ENCODE measurements at regions not wholly inside any gene's neighbourhood (a gene's known extent, or its start where the extent isn't known, plus 50 kb on each side); places are given as distances from the start of the nearest gene placed in this dataset.

- Histone ChIP-seq H3K36me3 (ENCODE audit: insufficient read depth) (no peaks in the 10 kb centered on the region), H3K79me2 (replicated peaks; ENCODE audit: insufficient read depth) (no peaks in the 10 kb centered on the region), H2AFZ (no peak overlapping the region), H3K9me2 (ENCODE audit: insufficient read depth) (peaks cover 7% of the 10 kb centered on the region), H3K4me2 (no peak overlapping the region), H3K4me3 (no peak overlapping the region), H3K4me1 (ENCODE audit: insufficient read depth) (no peaks in the 10 kb centered on the region), H3K27ac (ENCODE audit: low read depth) (no peak overlapping the region), H3F3A (replicated peaks; ENCODE audit: low read depth) (no peaks in the 10 kb centered on the region), H3K27me3 (ENCODE audit: insufficient read depth) (no peaks in the 10 kb centered on the region), H4K20me1 (replicated peaks; ENCODE audit: insufficient read depth) (no peaks in the 10 kb centered on the region)
- DNase-seq (ENCODE audit: low spot score) (no peak), ATAC-seq (no peak)
- no peak overlapping the region for H3K27ac Mint-ChIP-seq
- no peaks in the 10 kb centered on the region for H3K9me3 Mint-ChIP-seq
- no peaks in the 10 kb centered on the region; the same call in 2 of the 3 replicates for H3K4me1 Mint-ChIP-seq
- no peaks in the 10 kb centered on the region for H3K36me3 Mint-ChIP-seq (ENCODE audit: low read depth)
- TF ChIP-seq EZH2 (IDR thresholded peaks at IDR 0.05; ENCODE audit: low read depth, unreplicated experiment) = no peak
- TF ChIP-seq CTCF (conservative IDR thresholded peaks at IDR 0.05; ENCODE audit: low read depth in 2 of 2) = no peak
- no peak for TF ChIP-seq CREB1 (CRISPR knock-in tag; IDR thresholded peaks at IDR 0.05; ENCODE audit: low read depth)
- TF ChIP-seq JUNB (IDR thresholded peaks at IDR 0.05; ENCODE audit: unreplicated experiment) = no peak
- TF ChIP-seq EZH2phosphoT487 (IDR thresholded peaks at IDR 0.05; ENCODE audit: unreplicated experiment) = no peak
- no peak for TF ChIP-seq ZNF331 (CRISPR knock-in tag; IDR thresholded peaks at IDR 0.05; ENCODE audit: low read depth)
- TF ChIP-seq STAT1 (IDR thresholded peaks at IDR 0.05; ENCODE audit: unreplicated experiment) = no peak
- TF ChIP-seq NANOG (IDR thresholded peaks at IDR 0.05; ENCODE audit: borderline replicate concordance) = no peak
- TF ChIP-seq ZNF462 (CRISPR knock-in tag; IDR thresholded peaks at IDR 0.05) = no peak
- TF ChIP-seq POLR2AphosphoS5 (IDR thresholded peaks at IDR 0.05; ENCODE audit: low read depth) = no peak
- no peak for TF ChIP-seq ZNF114 (CRISPR knock-in tag; IDR thresholded peaks at IDR 0.05)
- TF ChIP-seq REST (IDR thresholded peaks at IDR 0.05; ENCODE audit: unreplicated experiment) = no peak
- no peak for TF ChIP-seq ETS1 (IDR thresholded peaks at IDR 0.05)
- H3K4me3 Mint-ChIP-seq = no peak overlapping the region
- H3K27me3 Mint-ChIP-seq (ENCODE audit: insufficient read depth, low read depth, poor library complexity) = no peaks in the 10 kb centered on the region
These were observed 280.7 kb downstream of the PRELID2 start for GRCh38 chr5:145554399-145554798.

Data from GM23338 (cell line).